C4-2B (cell line): ENCODE measurements at regions not wholly inside any gene's neighbourhood (a gene's known extent, or its start where the extent isn't known, plus 50 kb on each side); places are given as distances from the start of the nearest gene placed in this dataset.

Experiments used
- CTCF ChIP-seq: fragments of 450-650 bp; conservative IDR thresholded peaks from 2 replicates; pipeline ENCODE4 v1.5.1; 2017; ENCODE audit warnings: mild to moderate bottlenecking
- ZFX ChIP-seq: fragments of 450-650 bp; IDR thresholded peaks from 2 replicates; pipeline ENCODE4 v1.6.1; 2017

GRCh38 chr4:144449611-144450010 lies 196.3 kb upstream of the HHIP start:
- TF ChIP-seq CTCF: no peak
- TF ChIP-seq ZFX: no peak
